ENCODE measurements at regions not wholly inside any gene's neighbourhood (a gene's known extent, or its start where the extent isn't known, plus 50 kb on each side); places are given as distances from the start of the nearest gene placed in this dataset.

DNA sequence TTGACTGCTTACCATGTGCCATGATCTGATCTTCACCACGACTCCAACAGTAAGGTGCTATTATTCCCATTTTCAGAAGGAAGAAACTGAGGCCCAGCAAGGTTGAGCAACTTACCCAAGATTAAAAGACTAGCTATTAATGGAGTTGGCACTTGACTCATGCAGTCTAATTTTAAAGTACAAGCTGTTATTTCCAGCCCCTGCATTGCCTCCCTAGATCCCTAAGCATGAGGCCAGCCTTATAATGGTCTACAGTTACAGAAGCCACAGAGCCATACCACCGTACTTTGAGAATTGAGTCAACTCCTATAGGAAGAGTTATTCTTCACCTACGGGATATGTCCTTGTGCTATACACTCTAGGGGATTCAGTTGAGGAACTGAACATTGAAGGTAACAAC, 66.7 kb upstream of the RBM19 start:
- TF ChIP-seq, protein P1, sequence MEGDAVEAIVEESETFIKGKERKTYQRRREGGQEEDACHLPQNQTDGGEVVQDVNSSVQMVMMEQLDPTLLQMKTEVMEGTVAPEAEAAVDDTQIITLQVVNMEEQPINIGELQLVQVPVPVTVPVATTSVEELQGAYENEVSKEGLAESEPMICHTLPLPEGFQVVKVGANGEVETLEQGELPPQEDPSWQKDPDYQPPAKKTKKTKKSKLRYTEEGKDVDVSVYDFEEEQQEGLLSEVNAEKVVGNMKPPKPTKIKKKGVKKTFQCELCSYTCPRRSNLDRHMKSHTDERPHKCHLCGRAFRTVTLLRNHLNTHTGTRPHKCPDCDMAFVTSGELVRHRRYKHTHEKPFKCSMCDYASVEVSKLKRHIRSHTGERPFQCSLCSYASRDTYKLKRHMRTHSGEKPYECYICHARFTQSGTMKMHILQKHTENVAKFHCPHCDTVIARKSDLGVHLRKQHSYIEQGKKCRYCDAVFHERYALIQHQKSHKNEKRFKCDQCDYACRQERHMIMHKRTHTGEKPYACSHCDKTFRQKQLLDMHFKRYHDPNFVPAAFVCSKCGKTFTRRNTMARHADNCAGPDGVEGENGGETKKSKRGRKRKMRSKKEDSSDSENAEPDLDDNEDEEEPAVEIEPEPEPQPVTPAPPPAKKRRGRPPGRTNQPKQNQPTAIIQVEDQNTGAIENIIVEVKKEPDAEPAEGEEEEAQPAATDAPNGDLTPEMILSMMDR (IDR thresholded peaks at IDR 0.05): no peak

DNA sequence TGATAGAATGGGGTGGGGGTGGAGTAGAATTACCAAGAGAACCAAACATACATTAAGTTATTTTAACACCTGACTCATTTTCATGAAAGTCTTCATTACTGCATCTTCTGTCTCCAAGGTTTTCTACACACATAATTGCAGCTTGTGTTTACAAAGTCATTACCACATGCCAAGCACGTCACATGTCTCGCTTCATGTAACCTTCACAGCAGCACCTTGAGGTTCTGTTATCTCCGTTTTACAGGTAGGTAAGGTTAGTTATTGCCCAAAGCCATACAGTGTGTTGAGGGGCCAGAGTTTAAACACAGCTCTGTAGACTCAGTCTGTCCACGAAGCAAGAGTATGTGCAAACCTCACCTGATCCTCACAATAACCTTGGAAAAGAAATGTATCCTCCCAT, 64.3 kb upstream of the RBM19 start:
- TF ChIP-seq, protein P1 (IDR thresholded peaks at IDR 0.05): no peak

DNA sequence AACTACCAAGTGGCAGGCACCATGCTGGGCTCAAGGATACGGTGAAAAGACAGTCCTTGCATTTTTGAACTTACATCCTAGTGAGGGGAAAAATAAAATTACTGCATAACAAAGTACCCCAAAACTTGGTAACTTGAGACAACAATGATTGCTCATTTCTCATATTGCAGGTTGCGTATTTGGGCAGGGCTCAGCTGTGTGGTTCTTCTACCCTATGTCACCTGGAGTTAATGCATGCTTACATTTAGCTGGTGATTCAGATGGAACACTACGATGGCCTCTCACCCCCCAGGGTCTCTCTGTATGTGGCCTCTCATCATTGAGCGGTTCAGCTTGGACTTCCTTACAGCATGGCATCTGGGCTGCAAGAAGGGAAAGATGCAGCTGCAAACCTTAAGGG, 60.7 kb upstream of the RBM19 start:
- TF ChIP-seq, protein P1 (IDR thresholded peaks at IDR 0.05): no peak

DNA sequence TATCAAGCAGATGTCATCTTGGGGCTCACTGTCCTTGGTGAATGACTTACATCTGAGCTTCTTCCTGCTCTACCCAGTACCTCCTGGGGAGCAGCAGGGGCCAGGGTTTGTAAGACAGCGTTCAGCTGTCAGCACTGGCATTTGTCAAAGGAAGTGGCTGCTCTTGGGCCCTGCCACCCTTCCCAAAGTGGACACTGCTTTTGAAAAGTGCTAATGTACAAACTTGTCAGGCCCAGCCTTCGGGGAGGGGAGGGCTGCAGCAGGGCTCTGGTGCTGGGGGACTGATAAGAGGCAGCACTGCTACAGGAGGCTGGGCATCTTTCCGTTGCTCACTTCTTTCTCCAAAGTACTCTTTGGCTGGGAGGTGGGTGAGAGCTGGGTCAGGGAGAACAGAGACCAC, 59.8 kb upstream of the RBM19 start:
- TF ChIP-seq, protein P1 (IDR thresholded peaks at IDR 0.05): no peak

DNA sequence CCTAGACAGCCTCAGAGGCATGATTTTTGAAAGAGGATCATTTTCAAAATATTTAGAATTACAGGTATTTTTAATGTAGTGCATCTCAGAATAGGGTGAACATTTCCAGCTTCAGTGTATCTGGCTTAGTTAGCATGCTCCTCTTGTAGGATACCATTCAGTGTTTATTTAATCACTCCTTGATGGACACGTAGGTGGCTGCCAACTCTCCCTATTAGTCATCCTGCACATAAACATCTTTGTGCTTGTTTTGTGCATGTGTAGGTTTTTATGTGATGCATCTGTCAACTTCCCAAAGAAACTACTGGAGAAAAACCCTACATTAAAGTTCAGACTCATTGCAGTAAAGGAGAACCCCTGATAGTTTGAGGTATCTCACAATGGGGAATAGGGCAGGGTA, 52.5 kb upstream of the RBM19 start:
- TF ChIP-seq, protein P1 (IDR thresholded peaks at IDR 0.05): no peak

All from LNCAP (cell line).